ENCODE measurements at regions not wholly inside any gene's neighbourhood (a gene's known extent, or its start where the extent isn't known, plus 50 kb on each side); places are given as distances from the start of the nearest gene placed in this dataset.
"Not testable (repeated sequence)": the region's sequence is repeated elsewhere in the genome, so short reads cannot be mapped to it uniquely, and the experiment has no call there.

GRCh38 chr6:141815039-141815438 lies 317.7 kb upstream of the GJE1 start:
- H3K4me3 ChIP-seq (ENCODE audit: low read length); H3K4me2 ChIP-seq (ENCODE audit: low read length); H3K9ac ChIP-seq (ENCODE audit: low read depth, low read length); H3K27me3 ChIP-seq (ENCODE audit: control insufficient read depth, insufficient read depth, low read length); H3K36me3 ChIP-seq (ENCODE audit: insufficient read depth, low read length); H3K4me1 ChIP-seq (ENCODE audit: control insufficient read depth, insufficient read depth, low read length); H3K9me3 ChIP-seq (replicated peaks; ENCODE audit: low read length): not testable (repeated sequence)

GRCh38 chr6:141809901-141810300 lies 322.8 kb upstream of the GJE1 start:
- Histone ChIP-seq H3K27me3 (ENCODE audit: control insufficient read depth, insufficient read depth, low read length) (no peaks in the 10 kb centered on the region), H3K9me3 (replicated peaks; ENCODE audit: low read length) (no peaks in the 10 kb centered on the region), H3K9ac (ENCODE audit: low read depth, low read length) (no peak overlapping the region), H3K4me3 (ENCODE audit: low read length) (no peak overlapping the region), H3K36me3 (ENCODE audit: insufficient read depth, low read length) (no peaks in the 10 kb centered on the region), H3K4me2 (ENCODE audit: low read length) (no peak overlapping the region), H3K4me1 (ENCODE audit: control insufficient read depth, insufficient read depth, low read length) (no peaks in the 10 kb centered on the region)

GRCh38 chr6:141808662-141809061 lies 324.1 kb upstream of the GJE1 start:
- Histone ChIP-seq H3K4me2 (ENCODE audit: low read length) (no peak overlapping the region), H3K4me3 (ENCODE audit: low read length) (no peak overlapping the region), H3K9me3 (replicated peaks; ENCODE audit: low read length) (no peaks in the 10 kb centered on the region), H3K27me3 (ENCODE audit: control insufficient read depth, insufficient read depth, low read length) (no peaks in the 10 kb centered on the region), H3K4me1 (ENCODE audit: control insufficient read depth, insufficient read depth, low read length) (no peaks in the 10 kb centered on the region), H3K36me3 (ENCODE audit: insufficient read depth, low read length) (no peaks in the 10 kb centered on the region), H3K9ac (ENCODE audit: low read depth, low read length) (no peak overlapping the region)

GRCh38 chr6:141800973-141801372 lies 331.8 kb upstream of the GJE1 start:
- not testable (repeated sequence) for H3K4me1 ChIP-seq (ENCODE audit: control insufficient read depth, insufficient read depth, low read length); H3K27me3 ChIP-seq (ENCODE audit: control insufficient read depth, insufficient read depth, low read length); H3K4me2 ChIP-seq (ENCODE audit: low read length); H3K36me3 ChIP-seq (ENCODE audit: insufficient read depth, low read length); H3K9me3 ChIP-seq (replicated peaks; ENCODE audit: low read length); H3K9ac ChIP-seq (ENCODE audit: low read depth, low read length); H3K4me3 ChIP-seq (ENCODE audit: low read length)

- Histone ChIP-seq H3K27me3 (ENCODE audit: control insufficient read depth, insufficient read depth, low read length) (no peaks in the 10 kb centered on the region), H3K4me2 (ENCODE audit: low read length) (no peak overlapping the region), H3K9ac (ENCODE audit: low read depth, low read length) (no peak overlapping the region), H3K9me3 (replicated peaks; ENCODE audit: low read length) (no peaks in the 10 kb centered on the region), H3K4me3 (ENCODE audit: low read length) (no peak overlapping the region), H3K4me1 (ENCODE audit: control insufficient read depth, insufficient read depth, low read length) (no peaks in the 10 kb centered on the region), H3K36me3 (ENCODE audit: insufficient read depth, low read length) (no peaks in the 10 kb centered on the region)
Observed at GRCh38 chr6:141790921-141791320, 341.8 kb upstream of the GJE1 start.

GRCh38 chr6:141788096-141788495 lies 344.6 kb upstream of the GJE1 start:
- no peaks in the 10 kb centered on the region for H3K27me3 ChIP-seq (ENCODE audit: control insufficient read depth, insufficient read depth, low read length)
- no peaks in the 10 kb centered on the region for H3K9me3 ChIP-seq (replicated peaks; ENCODE audit: low read length)
- no peak overlapping the region for H3K4me2 ChIP-seq (ENCODE audit: low read length)
- no peak overlapping the region for H3K9ac ChIP-seq (ENCODE audit: low read depth, low read length)
- no peaks in the 10 kb centered on the region for H3K36me3 ChIP-seq (ENCODE audit: insufficient read depth, low read length)
- H3K4me1 ChIP-seq (ENCODE audit: control insufficient read depth, insufficient read depth, low read length) = no peaks in the 10 kb centered on the region
- H3K4me3 ChIP-seq (ENCODE audit: low read length) = no peak overlapping the region

GRCh38 chr6:141783585-141783984 lies 349.1 kb upstream of the GJE1 start:
- no peaks in the 10 kb centered on the region for H3K36me3 ChIP-seq (ENCODE audit: insufficient read depth, low read length)
- H3K4me3 ChIP-seq (ENCODE audit: low read length) = no peak overlapping the region
- H3K4me1 ChIP-seq (ENCODE audit: control insufficient read depth, insufficient read depth, low read length) = no peaks in the 10 kb centered on the region
- no peaks in the 10 kb centered on the region for H3K27me3 ChIP-seq (ENCODE audit: control insufficient read depth, insufficient read depth, low read length)
- H3K9me3 ChIP-seq (replicated peaks; ENCODE audit: low read length) = no peaks in the 10 kb centered on the region
- no peak overlapping the region for H3K9ac ChIP-seq (ENCODE audit: low read depth, low read length)
- H3K4me2 ChIP-seq (ENCODE audit: low read length) = no peak overlapping the region

- Histone ChIP-seq H3K9ac (ENCODE audit: low read depth, low read length) (no peak overlapping the region), H3K4me2 (ENCODE audit: low read length) (no peak overlapping the region), H3K4me1 (ENCODE audit: control insufficient read depth, insufficient read depth, low read length) (peaks cover 4% of the 10 kb centered on the region), H3K9me3 (replicated peaks; ENCODE audit: low read length) (no peaks in the 10 kb centered on the region), H3K36me3 (ENCODE audit: insufficient read depth, low read length) (no peaks in the 10 kb centered on the region), H3K4me3 (ENCODE audit: low read length) (no peak overlapping the region), H3K27me3 (ENCODE audit: control insufficient read depth, insufficient read depth, low read length) (no peaks in the 10 kb centered on the region)
Observed at GRCh38 chr6:141780296-141780695, 352.4 kb upstream of the GJE1 start.

- no peak overlapping the region for H3K4me3 ChIP-seq (ENCODE audit: low read length)
- H3K27me3 ChIP-seq (ENCODE audit: control insufficient read depth, insufficient read depth, low read length) = no peaks in the 10 kb centered on the region
- H3K4me2 ChIP-seq (ENCODE audit: low read length) = no peak overlapping the region
- H3K9me3 ChIP-seq (replicated peaks; ENCODE audit: low read length) = no peaks in the 10 kb centered on the region
- no peak overlapping the region for H3K9ac ChIP-seq (ENCODE audit: low read depth, low read length)
- H3K4me1 ChIP-seq (ENCODE audit: control insufficient read depth, insufficient read depth, low read length) = no peaks in the 10 kb centered on the region
- no peaks in the 10 kb centered on the region for H3K36me3 ChIP-seq (ENCODE audit: insufficient read depth, low read length)
Observed at GRCh38 chr6:141764388-141764787, 368.3 kb upstream of the GJE1 start.

GRCh38 chr6:141758430-141758829 lies 374.3 kb upstream of the GJE1 start:
- Histone ChIP-seq H3K4me2 (ENCODE audit: low read length) (no peak overlapping the region), H3K36me3 (ENCODE audit: insufficient read depth, low read length) (no peaks in the 10 kb centered on the region), H3K9ac (ENCODE audit: low read depth, low read length) (no peak overlapping the region), H3K4me1 (ENCODE audit: control insufficient read depth, insufficient read depth, low read length) (no peaks in the 10 kb centered on the region), H3K4me3 (ENCODE audit: low read length) (no peak overlapping the region), H3K27me3 (ENCODE audit: control insufficient read depth, insufficient read depth, low read length) (no peaks in the 10 kb centered on the region), H3K9me3 (replicated peaks; ENCODE audit: low read length) (no peaks in the 10 kb centered on the region)

- no peaks in the 10 kb centered on the region for H3K9me3 ChIP-seq (replicated peaks; ENCODE audit: low read length)
- H3K4me1 ChIP-seq (ENCODE audit: control insufficient read depth, insufficient read depth, low read length) = no peaks in the 10 kb centered on the region
- no peak overlapping the region for H3K4me3 ChIP-seq (ENCODE audit: low read length)
- no peak overlapping the region for H3K9ac ChIP-seq (ENCODE audit: low read depth, low read length)
- H3K36me3 ChIP-seq (ENCODE audit: insufficient read depth, low read length) = no peaks in the 10 kb centered on the region
- H3K27me3 ChIP-seq (ENCODE audit: control insufficient read depth, insufficient read depth, low read length) = no peaks in the 10 kb centered on the region
- no peak overlapping the region for H3K4me2 ChIP-seq (ENCODE audit: low read length)
Observed at GRCh38 chr6:141753180-141753579, 379.5 kb upstream of the GJE1 start.

GRCh38 chr6:141752677-141753076 lies 380.0 kb upstream of the GJE1 start:
- H3K4me1 ChIP-seq (ENCODE audit: control insufficient read depth, insufficient read depth, low read length) = no peaks in the 10 kb centered on the region
- H3K36me3 ChIP-seq (ENCODE audit: insufficient read depth, low read length) = no peaks in the 10 kb centered on the region
- H3K9ac ChIP-seq (ENCODE audit: low read depth, low read length) = no peak overlapping the region
- no peaks in the 10 kb centered on the region for H3K9me3 ChIP-seq (replicated peaks; ENCODE audit: low read length)
- H3K27me3 ChIP-seq (ENCODE audit: control insufficient read depth, insufficient read depth, low read length) = no peaks in the 10 kb centered on the region
- no peak overlapping the region for H3K4me2 ChIP-seq (ENCODE audit: low read length)
- no peak overlapping the region for H3K4me3 ChIP-seq (ENCODE audit: low read length)

- H3K9ac ChIP-seq (ENCODE audit: low read depth, low read length); H3K9me3 ChIP-seq (replicated peaks; ENCODE audit: low read length); H3K4me2 ChIP-seq (ENCODE audit: low read length); H3K27me3 ChIP-seq (ENCODE audit: control insufficient read depth, insufficient read depth, low read length); H3K4me1 ChIP-seq (ENCODE audit: control insufficient read depth, insufficient read depth, low read length); H3K4me3 ChIP-seq (ENCODE audit: low read length); H3K36me3 ChIP-seq (ENCODE audit: insufficient read depth, low read length): not testable (repeated sequence)
Observed at GRCh38 chr6:141746324-141746723, 386.4 kb upstream of the GJE1 start.

Measured in skeletal muscle satellite cell (primary cell).